GM19035 (cell line): ENCODE measurements at regions not wholly inside any gene's neighbourhood (a gene's known extent, or its start where the extent isn't known, plus 50 kb on each side); places are given as distances from the start of the nearest gene placed in this dataset.
A peak's percentile ranks its signal among the peaks of the same experiment; 100 is the strongest.

Experiments used
- ATAC-seq: cut with Tn5 transposase; IDR thresholded peaks from one replicate; pipeline ENCODE4 v1.9.1; 2021; ENCODE audit not compliant: unreplicated experiment

DNA sequence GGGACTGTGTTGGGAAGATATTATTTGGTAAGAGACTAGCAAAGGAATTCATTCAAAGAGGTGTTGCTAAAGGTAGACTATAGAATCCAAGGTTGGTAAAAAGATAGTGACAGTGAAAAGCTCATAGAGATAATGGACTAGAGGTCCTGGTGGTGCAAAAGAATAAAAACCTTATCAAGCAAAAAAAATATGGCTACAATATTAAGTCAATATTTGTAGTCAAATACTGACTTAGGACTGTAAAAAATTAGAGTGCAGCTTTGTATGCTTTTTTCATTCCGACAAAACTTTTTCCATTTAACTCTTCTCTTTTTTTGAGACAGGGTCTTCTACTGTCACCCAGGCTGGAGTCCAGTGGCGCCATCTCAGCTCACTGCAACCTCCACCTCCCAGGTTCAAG, 444.0 kb upstream of the AGTR1 start:
- ATAC-seq = no peak

- no peak for ATAC-seq
Observed at GRCh38 chr3:148254402-148254801, 443.3 kb upstream of the AGTR1 start.

DNA sequence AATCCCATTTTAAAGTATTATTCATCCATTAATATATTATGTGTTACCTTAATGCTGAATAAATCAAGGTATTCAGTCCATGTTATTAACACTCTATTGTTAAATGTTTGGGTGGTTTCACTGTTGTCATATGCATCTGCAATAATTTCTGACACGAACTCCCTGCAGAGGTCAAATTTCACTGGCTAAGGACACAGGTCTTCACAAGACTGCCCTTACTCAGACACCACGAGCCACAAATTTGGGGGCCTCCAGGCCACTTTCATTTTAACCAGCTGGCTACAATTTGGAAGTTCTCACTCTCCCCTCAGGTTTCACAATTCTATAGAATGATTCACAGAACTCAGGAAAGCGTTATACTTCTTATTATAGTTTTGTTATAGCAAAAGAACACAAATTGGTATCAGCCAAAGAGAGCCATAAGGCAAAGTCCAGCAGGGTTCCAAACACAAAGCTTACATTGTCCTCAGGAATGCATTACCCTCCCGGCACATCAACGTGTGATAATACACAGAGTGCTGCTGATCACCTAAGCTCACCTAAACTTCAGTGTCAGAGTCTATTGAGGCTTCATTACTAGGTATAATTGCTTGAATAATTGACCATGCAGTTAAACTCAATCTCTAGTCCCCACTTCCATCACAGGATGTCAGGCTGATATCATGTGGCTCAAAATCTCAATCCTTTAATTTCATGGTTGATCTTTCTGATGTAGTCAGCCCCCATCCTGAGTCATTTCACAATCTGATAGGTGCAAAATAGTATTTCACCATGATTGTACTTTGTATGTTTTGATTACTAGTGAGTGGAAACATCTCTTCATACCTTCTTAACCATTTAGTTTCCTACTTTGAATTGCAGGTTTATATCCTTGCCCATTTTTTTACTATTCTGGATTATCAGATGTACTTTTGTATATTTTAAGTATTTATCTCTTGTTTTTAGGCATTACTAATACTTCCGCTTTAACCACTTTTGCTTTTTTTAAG, 441.4 kb upstream of the AGTR1 start:
- no peak for ATAC-seq

DNA sequence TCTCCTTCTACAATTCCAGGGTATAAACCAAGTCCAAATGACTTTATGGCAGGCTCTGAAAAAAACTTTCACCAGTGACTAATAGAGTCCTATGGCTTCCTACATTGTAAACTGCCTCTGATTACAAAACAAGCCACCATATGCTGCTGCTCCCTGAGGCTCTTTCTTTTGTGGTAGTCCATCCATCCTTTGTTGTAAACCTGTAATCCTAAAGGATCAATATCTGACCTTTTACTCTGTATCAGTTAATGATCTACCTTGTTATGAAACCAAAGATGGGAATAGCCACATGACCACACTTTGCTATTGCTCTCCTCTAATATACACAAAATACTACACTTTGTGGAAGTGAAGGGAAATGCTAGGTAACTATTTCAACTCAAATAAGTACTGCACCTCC, 434.7 kb upstream of the AGTR1 start:
- ATAC-seq = no peak

DNA sequence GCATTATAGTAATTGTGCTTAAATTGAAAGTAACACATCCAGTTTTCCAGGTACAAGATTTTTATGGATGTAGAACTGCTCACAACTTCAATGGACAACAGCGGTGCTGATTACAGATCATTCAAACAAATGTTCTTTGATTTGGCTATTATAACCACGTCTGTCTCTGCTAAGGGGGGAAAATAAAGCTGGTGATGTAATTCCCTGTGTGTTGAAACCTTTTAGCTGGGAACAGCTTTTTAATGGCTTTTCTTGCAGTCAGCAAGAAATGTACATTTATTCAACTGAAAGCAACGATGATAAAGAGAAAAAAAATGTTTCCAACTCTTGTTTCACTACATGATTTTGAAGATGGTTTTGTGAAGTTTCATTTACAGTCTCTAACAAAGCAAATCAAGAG, 431.9 kb upstream of the AGTR1 start:
- ATAC-seq = no peak

DNA sequence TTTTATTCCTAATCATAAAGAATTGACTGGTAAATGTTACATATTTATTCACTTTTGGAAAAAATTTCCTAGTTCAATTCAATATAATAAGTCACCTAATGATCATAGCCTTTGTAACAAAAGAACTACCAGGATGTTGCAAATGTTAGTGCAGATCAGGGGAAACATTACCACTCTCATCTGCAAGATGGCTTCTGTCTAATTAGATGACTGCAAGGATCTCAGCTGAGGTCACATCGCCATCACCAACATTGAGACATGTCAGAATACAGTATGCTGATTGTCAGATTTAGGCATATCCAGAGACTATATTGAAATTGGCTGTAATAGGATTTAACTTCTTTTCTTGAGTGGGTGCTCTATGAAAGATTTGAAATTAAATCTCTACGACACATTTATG, 431.4 kb upstream of the AGTR1 start:
- no peak for ATAC-seq

- ATAC-seq = no peak
Observed at GRCh38 chr3:148269816-148270215, 427.9 kb upstream of the AGTR1 start.

DNA sequence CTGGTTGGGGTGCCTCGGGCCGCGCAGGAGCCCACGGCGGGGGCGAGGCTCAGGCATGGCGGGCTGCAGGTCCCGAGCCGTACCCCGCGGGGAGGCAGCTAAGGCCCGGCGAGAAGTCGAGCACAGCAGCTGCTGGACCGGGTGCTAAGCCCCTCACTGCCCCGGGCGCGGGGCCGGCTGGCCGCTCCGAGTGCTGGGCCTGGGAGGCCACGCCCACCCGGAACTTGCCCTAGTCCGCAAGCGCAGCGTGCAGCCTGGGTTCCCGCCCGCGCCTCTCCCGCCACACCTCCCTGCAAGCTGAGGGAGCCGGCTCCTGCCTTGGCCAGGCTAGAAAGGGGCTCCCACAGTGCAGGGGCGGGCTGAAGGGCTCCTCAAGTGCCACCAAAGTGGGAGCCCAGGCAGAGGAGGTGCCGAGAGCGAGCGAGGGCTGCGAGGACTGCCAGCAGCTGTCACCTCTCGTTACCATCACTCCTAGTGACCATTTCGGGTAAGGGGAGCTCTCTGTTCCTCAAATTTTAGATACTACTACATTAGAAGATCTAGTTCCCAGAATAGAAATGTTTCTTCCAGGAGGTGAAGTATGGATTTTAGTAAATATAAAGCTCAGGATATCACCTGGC, 417.0 kb upstream of the AGTR1 start:
- no peak for ATAC-seq

GRCh38 chr3:148289159-148289558, 408.5 kb upstream of the AGTR1 start:
- no peak for ATAC-seq

DNA sequence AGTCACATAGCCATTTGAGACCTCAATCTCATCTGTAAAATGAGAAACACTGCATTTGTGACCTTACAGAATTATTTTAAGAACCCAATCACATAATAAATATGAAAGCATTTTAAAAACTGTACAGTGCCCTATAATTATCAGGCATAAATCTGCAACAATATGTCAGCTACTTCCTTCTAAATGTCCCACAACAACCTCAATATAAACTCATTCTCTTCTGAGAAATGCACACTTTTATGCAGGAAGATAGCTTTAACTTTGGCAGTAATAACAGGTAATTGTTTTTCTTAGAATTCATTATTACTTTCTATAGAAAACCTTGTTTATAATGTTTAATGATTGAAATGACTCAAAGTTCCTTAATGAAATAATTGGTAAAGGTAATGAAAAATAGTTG, 400.7 kb upstream of the AGTR1 start:
- no peak for ATAC-seq

GRCh38 chr3:148307443-148307843, 390.3 kb upstream of the AGTR1 start:
- ATAC-seq = peak; percentile 66

GRCh38 chr3:148309390-148310035, 388.2 kb upstream of the AGTR1 start:
- ATAC-seq = peak; percentile 84

GRCh38 chr3:148315756-148316155, 381.9 kb upstream of the AGTR1 start:
- ATAC-seq = no peak

GRCh38 chr3:148318240-148318639, 379.5 kb upstream of the AGTR1 start:
- ATAC-seq = no peak

- ATAC-seq = peak; percentile 94
Observed at GRCh38 chr3:148319161-148319915, 378.4 kb upstream of the AGTR1 start.

- no peak for ATAC-seq
Observed at GRCh38 chr3:148319960-148320359, 377.7 kb upstream of the AGTR1 start.

DNA sequence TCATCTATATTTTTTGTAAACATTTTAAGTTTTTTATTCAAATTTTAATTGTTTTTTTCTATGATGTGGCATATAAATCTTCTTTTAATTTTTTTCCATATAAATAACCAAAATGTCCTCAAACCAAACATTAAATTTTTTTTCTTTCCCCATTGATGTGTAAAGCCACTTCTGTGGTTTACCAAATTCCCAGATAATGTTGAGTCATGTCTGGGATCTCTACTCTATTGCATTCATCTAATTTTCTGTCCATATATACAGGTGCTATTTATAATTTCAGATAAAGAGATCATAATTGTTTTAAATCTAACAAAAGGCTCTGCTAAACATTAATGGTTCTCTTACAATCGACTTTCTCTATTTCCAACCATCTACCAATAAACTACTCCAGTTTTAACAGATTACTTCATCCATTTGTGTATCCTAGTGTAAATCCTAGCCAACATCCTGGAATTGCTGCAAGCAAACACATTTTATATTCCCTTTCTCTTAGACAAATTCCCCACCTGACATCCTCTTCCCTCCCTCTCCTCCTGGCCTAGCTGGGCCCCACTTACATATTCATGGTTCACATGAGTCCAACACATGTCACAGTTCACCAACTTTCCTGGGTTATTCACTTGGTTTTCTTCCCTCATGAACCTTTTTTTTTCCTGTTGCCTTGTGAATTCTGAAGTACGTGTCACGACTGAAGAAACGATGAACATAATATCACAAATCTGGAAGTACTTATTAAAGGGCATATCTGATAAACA, 368.0 kb upstream of the AGTR1 start:
- ATAC-seq = no peak

DNA sequence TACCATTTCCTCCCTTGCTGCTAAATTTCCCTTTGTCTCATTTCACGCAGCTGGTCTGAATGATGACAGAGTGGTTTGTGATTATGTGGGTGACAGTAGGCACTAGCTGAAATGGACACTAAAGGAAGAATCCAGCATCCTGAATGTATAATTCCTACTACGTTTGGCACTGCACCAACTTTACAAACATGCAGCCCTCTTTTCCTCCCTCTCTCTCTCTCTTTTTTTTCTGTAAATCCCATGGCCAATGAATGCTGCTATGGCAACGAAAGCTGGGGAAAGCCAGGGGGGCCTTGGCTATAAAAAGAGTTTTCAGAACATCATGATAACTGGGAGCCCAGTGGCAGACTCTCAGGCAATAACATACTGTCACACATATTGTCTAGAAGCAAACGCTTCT, 367.2 kb upstream of the AGTR1 start:
- ATAC-seq = no peak

- no peak for ATAC-seq
Observed at GRCh38 chr3:148331081-148331846, 366.4 kb upstream of the AGTR1 start.

- ATAC-seq = no peak
Observed at GRCh38 chr3:148332509-148332908, 365.2 kb upstream of the AGTR1 start.
